Right renal cortex interstitium (tissue), 3 donors: ENCODE measurements at regions not wholly inside any gene's neighbourhood (a gene's known extent, or its start where the extent isn't known, plus 50 kb on each side); places are given as distances from the start of the nearest gene placed in this dataset.

ENCODE experiments used
- DNase-seq, 3 donors: peaks; one replicate each; pipeline ENCODE4 v3.0.0-alpha.2; 2013; ENCODE audit warnings: low read depth in 3 of 3, low spot score in 2 of 3

DNA sequence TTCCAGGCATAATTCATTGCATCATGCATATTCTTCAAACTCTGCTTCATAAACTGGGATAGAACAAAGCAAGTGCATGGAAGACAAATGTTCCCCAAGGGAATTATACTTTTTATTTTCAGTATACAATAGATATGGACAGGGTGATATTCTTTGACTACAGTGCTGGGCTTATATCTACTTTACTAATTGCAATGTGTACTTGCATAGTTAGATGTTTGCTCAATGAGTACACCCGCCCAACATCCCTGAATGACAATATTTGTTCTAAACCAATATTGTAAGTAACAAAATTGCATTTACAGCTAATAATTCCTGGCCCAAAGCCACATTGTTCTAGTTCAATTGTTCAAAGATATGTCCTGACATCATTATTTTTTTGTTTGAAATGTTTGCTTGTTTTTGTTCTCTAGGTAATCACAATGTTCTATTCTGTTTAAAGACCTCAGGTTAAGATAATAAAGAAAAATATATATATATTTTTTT lies 171.4 kb downstream of the PTN start:
- DNase-seq, result no peak

GRCh38 chr7:137169282-137169698 lies 174.2 kb downstream of the PTN start:
- DNase-seq, result peak in 2 of 3 donors; percentile 59 to 69

- no peak for DNase-seq
Observed at GRCh38 chr7:137167609-137168008, 175.9 kb downstream of the PTN start.

DNA sequence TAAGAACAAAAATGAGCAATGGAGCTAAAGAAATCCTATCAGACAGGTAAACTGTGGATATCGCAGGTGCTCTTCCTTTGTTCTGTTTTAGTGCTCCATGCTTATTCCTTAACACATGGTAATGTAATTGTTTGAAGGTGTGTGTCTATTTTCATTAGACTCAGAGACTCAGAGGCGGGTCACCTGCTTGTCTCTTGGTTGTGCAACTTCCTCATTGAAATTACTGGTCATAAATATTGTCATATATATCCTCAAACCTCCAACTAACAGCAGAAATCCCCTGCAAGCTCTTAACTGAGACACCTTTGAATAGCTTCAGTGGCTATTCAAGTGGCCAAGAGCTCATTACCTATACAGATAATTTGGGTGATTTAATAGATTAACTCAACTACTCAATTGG lies 177.2 kb downstream of the PTN start:
- no peak for DNase-seq

DNA sequence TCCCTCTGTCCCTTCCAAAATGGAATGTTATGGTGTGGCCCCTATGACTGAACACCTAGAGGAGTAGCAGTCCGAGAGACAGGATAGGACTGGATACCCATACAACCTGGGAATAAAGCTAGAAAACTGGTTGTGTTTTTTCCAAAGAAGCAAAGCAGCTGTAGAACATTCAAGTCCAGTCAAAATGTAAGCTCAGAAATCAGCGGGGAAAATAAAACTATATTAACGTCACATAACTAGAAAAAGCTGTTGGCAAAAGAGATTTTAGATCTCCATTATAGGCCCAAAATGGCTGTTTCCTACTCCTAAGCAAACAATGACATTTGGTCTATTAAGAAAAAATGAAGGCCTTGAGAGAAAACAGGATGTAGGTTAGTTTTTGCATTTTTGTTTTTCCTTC lies 177.7 kb downstream of the PTN start:
- no peak for DNase-seq

GRCh38 chr7:137165241-137165640 lies 178.3 kb downstream of the PTN start:
- no peak for DNase-seq

DNA sequence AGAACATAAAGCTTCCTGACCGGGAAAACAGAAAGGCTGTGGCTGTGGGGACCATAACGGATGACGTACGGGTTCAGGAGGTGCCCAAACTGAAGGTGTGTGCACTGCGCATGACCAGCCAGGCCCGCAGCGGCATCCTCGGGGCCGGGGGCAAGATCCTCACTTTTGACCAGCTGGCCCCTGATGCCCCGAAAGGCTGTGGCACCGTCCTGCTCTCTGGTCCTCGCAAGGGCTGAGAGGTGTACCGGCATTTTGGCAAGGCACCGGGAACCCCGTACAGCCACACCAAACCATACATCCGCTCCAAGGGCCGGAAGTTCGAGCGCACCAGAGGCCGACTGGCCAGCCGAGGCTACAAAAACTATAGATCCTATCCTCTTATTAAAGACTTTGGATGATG lies 179.3 kb downstream of the PTN start:
- DNase-seq, result no peak

DNA sequence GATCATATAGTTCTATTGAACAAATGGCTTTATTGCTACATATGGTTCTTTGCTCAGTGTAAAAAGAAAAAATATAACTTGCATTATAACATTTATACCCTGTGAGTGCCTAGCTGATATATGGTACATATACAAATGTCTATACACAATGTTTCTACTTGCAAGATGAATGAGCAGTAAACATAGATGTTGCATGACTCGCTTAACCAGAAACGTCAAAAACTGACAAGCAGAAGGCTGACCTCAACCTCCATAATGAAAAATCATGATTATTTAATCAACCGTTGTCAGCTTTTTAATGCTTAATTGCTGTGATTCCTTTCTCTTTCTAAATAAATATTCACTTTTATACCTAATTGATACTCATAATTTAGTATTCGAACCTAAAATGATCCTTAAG lies 183.3 kb downstream of the PTN start:
- no peak for DNase-seq

GRCh38 chr7:137157256-137157655 lies 186.3 kb downstream of the PTN start:
- no peak for DNase-seq

GRCh38 chr7:137151690-137152052 lies 191.9 kb downstream of the PTN start:
- DNase-seq, result no peak

DNA sequence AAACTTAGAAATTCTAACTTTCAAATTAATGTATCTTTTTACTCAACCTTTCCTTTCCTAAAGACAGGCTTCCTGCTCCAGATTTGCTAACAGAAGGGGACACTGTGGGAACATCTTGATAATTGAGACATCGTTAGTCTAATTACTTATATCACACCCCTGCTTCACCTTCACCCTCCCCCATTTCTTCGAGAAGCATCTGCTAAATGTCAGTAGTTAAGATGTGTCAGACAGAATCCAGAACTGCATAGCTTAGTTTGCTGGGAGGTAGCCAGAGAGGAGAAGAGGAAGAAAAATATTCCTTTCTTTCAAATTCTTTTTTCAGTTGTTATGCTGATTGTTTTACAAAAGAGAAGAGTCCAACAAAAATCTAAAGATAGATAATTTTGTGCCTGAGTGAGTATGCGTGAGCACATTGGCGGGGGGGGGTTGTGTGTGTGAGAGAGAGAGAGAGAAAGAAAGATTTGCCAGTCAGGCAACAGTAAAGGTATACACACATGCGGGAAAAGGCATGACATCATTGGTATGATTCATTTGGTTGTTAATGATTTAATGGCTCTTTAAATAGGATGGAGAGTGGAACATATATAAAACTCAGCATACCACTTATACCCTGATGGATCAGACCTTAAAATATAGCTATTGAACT lies 192.4 kb downstream of the PTN start:
- no peak for DNase-seq

- DNase-seq, result no peak
Observed at GRCh38 chr7:137147338-137147720, 196.2 kb downstream of the PTN start.

DNA sequence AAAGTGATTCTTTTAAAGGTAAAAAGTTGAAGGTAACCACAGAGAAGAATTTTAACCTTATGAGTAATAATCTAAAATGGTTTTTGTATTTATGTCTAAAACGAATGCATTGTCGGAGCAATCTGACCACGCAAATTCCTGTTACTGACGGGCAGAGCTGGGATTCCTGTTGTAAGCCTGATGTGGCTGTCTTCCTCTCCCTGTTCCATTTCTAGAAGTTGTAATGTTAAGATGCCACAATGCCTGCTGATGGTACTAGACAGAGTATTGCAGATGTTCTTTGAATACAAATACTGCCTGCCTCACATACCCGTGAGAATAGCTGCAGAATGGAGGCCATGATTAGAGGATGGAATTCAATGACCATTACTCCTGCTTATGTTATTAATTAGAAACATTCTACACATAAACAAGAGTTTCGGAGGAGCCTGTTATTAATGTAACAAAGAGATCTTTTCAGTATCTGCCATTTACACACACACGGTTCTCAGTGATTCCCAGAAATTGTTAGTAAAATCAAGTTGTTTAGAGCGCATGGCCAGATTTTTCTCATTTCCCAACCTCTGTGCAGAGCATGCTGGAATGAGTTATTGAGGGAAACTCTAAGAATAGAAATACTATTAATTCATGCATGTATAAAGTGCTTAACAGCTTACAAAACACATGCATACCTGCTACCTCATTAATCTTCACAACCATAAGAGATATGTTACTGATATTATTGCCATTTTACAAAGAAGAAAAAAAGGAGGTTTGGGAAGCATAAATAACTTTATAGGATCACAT lies 196.8 kb downstream of the PTN start:
- DNase-seq, result no peak

DNA sequence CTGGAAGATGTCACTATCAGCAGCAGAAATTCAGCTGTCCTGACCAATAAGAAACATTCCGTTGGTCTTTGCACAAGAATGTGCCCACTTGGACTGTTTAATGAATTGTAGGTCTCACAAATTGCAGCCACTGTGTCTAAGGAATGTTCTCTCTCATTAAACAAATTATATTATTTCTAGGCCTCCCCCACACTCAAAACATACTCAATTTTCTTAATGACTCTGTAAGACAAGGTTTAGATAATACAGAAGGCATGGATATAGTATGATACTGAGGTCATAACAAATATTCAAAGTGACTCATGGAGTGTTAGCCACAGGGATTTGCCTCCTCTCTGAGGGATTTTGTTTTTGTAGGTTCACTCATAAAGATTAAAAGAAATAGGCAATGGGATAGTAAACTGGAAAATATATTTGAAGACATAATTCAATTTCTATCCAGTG lies 197.5 kb downstream of the PTN start:
- DNase-seq, result no peak

- DNase-seq, result no peak
Observed at GRCh38 chr7:137142376-137142775, 201.2 kb downstream of the PTN start.

DNA sequence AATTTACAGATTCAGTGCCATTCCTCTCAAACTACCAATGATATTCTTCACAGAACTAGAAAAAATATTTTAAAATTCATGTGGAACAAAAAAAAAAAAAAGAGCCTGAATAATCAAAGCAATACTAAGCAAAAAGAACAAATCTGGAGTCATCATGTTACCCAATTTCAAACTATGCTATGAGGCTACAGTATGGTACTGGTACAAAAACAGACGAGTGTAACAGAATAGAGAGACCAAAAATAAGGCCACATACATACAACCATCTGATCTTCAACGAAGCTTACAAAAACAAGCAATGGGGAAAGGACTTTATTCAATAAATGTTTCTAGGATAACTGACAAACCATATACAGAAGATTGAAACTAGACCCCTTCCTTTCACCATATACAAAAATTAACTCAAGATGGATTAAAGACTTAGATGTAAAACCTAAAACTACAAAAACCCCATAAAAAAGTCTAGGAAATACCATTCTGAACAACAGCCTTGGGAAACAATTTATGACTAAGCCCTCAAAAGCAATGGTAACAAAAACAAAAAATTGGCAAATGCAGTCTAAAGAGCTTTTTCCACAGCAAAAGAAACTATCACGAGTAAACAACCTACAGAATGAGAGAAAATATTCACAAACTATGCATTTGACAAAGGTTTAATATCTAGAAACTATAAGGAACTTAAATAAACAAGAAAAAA lies 207.7 kb downstream of the PTN start:
- DNase-seq, result no peak

DNA sequence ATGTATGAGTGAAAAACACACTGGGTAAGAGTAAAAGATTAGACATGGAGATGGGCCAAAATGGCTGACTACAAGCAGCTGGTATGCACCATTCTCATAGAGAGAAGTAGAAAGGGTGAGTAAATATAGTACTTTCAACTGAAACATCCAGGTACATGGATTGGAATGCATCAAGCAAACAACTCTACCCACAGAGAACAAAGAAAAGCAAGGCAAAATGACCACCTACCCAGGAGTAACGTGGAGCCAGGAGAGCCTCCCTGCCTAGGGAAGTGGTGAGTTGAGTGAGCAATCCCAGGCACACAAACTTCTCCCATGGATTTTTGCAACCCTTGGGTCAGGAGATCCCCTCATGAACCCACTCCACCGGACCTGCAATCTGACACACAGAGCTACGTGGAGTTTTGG lies 212.8 kb downstream of the PTN start:
- no peak for DNase-seq

- no peak for DNase-seq
Observed at GRCh38 chr7:137129025-137129424, 214.5 kb downstream of the PTN start.

DNA sequence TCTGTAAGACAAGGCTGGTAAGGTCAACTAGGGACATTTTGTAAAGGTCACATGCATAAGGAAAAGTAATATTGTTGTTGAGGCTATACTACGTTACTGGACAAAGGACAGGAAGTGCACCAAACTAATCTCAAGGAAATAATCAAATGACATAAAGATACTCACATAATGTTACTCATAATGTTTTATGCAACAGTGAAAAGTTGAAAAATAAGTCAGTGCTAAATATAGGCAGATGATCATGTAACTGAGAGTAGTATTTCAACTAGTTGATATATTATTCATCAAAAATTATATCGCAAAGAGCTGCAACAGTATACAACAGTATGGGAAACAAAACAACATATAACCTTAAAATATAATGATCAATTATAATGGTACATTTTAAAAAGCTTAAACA lies 215.7 kb downstream of the PTN start:
- DNase-seq, result no peak

GRCh38 chr7:137127058-137127457 lies 216.5 kb downstream of the PTN start:
- DNase-seq, result no peak

DNA sequence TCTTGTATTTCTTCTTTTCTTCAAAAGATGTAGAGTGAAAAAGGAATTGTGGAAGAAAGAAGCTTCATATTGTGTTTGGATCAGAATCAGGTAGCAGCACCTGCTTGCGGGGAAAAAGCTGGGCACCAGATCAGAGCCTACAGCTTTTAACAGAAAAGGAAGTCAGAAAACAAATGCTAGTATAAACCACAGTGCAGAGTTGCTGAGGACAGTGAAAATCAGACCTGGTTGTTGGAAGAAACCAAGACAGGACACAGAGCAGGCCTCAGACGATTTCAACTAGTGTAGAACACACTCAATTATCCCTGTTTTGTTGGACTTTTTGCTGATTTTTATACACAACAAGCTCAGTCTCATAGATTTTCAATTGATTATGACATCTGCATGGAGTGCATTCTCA lies 221.4 kb downstream of the PTN start:
- DNase-seq, result no peak

- no peak for DNase-seq
Observed at GRCh38 chr7:137120690-137121089, 222.8 kb downstream of the PTN start.
